ENCODE measurements at regions not wholly inside any gene's neighbourhood (a gene's known extent, or its start where the extent isn't known, plus 50 kb on each side); places are given as distances from the start of the nearest gene placed in this dataset.

DNA sequence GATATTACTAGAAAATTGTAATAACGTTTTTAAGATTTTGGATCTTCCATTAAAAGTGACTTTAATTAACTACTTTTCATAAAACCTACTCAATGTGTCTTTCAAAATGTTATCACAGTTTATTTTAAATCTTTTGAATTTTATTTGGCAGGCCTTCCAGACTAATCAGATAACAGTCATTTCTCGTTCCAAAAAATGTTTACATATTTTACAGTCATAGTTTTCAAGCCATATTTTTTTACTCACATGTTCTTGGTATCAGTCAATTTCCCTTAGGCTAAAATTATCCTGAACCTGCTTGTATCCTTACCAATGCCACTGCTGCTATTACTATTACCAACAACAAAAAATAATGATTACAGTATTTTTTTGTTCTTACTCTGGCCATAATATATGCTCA is 1783.5 kb downstream of the SLITRK5 start:
- TF ChIP-seq, protein P1, sequence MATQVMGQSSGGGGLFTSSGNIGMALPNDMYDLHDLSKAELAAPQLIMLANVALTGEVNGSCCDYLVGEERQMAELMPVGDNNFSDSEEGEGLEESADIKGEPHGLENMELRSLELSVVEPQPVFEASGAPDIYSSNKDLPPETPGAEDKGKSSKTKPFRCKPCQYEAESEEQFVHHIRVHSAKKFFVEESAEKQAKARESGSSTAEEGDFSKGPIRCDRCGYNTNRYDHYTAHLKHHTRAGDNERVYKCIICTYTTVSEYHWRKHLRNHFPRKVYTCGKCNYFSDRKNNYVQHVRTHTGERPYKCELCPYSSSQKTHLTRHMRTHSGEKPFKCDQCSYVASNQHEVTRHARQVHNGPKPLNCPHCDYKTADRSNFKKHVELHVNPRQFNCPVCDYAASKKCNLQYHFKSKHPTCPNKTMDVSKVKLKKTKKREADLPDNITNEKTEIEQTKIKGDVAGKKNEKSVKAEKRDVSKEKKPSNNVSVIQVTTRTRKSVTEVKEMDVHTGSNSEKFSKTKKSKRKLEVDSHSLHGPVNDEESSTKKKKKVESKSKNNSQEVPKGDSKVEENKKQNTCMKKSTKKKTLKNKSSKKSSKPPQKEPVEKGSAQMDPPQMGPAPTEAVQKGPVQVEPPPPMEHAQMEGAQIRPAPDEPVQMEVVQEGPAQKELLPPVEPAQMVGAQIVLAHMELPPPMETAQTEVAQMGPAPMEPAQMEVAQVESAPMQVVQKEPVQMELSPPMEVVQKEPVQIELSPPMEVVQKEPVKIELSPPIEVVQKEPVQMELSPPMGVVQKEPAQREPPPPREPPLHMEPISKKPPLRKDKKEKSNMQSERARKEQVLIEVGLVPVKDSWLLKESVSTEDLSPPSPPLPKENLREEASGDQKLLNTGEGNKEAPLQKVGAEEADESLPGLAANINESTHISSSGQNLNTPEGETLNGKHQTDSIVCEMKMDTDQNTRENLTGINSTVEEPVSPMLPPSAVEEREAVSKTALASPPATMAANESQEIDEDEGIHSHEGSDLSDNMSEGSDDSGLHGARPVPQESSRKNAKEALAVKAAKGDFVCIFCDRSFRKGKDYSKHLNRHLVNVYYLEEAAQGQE (IDR thresholded peaks at IDR 0.05; ENCODE audit: unreplicated experiment): no peak
- TF ChIP-seq ZNF114 (CRISPR knock-in tag; IDR thresholded peaks at IDR 0.05) (no peak), CREB1 (CRISPR knock-in tag; IDR thresholded peaks at IDR 0.05; ENCODE audit: low read depth) (no peak), JUNB (IDR thresholded peaks at IDR 0.05; ENCODE audit: unreplicated experiment) (no peak), CTCF (conservative IDR thresholded peaks at IDR 0.05; ENCODE audit: low read depth in 2 of 2) (no peak), ZNF331 (CRISPR knock-in tag; IDR thresholded peaks at IDR 0.05; ENCODE audit: low read depth) (no peak), EZH2phosphoT487 (IDR thresholded peaks at IDR 0.05; ENCODE audit: unreplicated experiment) (no peak), STAT1 (IDR thresholded peaks at IDR 0.05; ENCODE audit: unreplicated experiment) (no peak), POLR2AphosphoS5 (IDR thresholded peaks at IDR 0.05; ENCODE audit: low read depth) (no peak), EZH2 (IDR thresholded peaks at IDR 0.05; ENCODE audit: low read depth, unreplicated experiment) (no peak), ZNF462 (CRISPR knock-in tag; IDR thresholded peaks at IDR 0.05) (no peak), NANOG (IDR thresholded peaks at IDR 0.05; ENCODE audit: borderline replicate concordance) (no peak), ETS1 (IDR thresholded peaks at IDR 0.05) (no peak)

All from GM23338 (cell line).